CD4-positive, alpha-beta T cell (primary cell): ENCODE measurements at regions not wholly inside any gene's neighbourhood (a gene's known extent, or its start where the extent isn't known, plus 50 kb on each side); places are given as distances from the start of the nearest gene placed in this dataset.

ENCODE experiments used
- ATAC-seq: fragments of 200-7000 bp; cut with Tn5 transposase; one replicate; pipeline ENCODE4 v1.10.0; 2022; ENCODE audit warnings: mild to moderate bottlenecking; ENCODE audit not compliant: poor library complexity
- CTCF ChIA-PET: fragments of 350-600 bp; sonication (Branson Sonifier 250); formaldehyde crosslinking; loops from one replicate; lab custom pipeline; 2021; ENCODE audit warnings: antibody characterized with exemption, inconsistent platforms; lab: Charles Lee
- POLR2A ChIA-PET: fragments of 350-600 bp; sonication (Branson Sonifier 250); formaldehyde crosslinking; loops from one replicate; lab custom pipeline; 2021; ENCODE audit warnings: antibody characterized with exemption, inconsistent platforms; lab: Charles Lee
- DNase-seq, 14 experiments: peaks; one replicate each; pipeline ENCODE4 v3.0.0-alpha.2; 2013 to 2020; ENCODE audit warnings: mixed read lengths in 2 of 14
- H3K27ac ChIP-seq, 2 donors: one replicate each; pipeline versions ENCODE4 v1.5.1 to v1.7.0; 2013; ENCODE audit warnings: low read length in 2 of 2, low read depth in 1 of 2, mild to moderate bottlenecking in 1 of 2
- H3K27me3 ChIP-seq, 2 experiments: 1 replicate in 1 of 2; 2 replicates in 1 of 2; pipeline versions ENCODE4 v1.6.1 to v1.7.0; 2013; ENCODE audit warnings: low read length in 2 of 2, control low read depth in 1 of 2, mild to moderate bottlenecking in 1 of 2, moderate library complexity in 1 of 2; ENCODE audit not compliant: insufficient read depth in 2 of 2, control insufficient read depth in 1 of 2
- H3K36me3 ChIP-seq: one replicate; pipeline ENCODE4 v1.6.1; 2013; ENCODE audit warnings: low read length, control low read depth; ENCODE audit not compliant: insufficient read depth
- H3K4me1 ChIP-seq: one replicate; pipeline ENCODE4 v1.6.1; 2013; ENCODE audit warnings: low read length, control low read depth; ENCODE audit not compliant: insufficient read depth
- H3K4me3 ChIP-seq: one replicate; pipeline ENCODE4 v1.5.1; 2013; ENCODE audit warnings: mild to moderate bottlenecking, low read length, moderate library complexity
- H3K9me3 ChIP-seq, 2 experiments: 1 replicate in 1 of 2; 2 replicates in 1 of 2; pipeline versions ENCODE4 v1.6.1 to v1.7.0; 2013; ENCODE audit warnings: low read length in 2 of 2, mild to moderate bottlenecking in 2 of 2, control low read depth in 1 of 2, moderate library complexity in 1 of 2; ENCODE audit not compliant: control insufficient read depth in 1 of 2, insufficient read depth in 1 of 2
- H3K27ac Mint-ChIP-seq: one replicate; pipeline ENCODE4 v1.8.0; 2020; ENCODE audit warnings: mixed read lengths
- H3K27me3 Mint-ChIP-seq: one replicate; pipeline ENCODE4 v1.8.0; 2021; ENCODE audit warnings: mixed read lengths
- H3K36me3 Mint-ChIP-seq: one replicate; pipeline ENCODE4 v1.8.0; 2021; ENCODE audit warnings: low read depth, mixed read lengths
- H3K4me1 Mint-ChIP-seq: one replicate; pipeline ENCODE4 v1.8.0; 2021; ENCODE audit warnings: low read depth, mixed read lengths
- H3K4me3 Mint-ChIP-seq: one replicate; pipeline ENCODE4 v1.8.0; 2020; ENCODE audit warnings: mild to moderate bottlenecking, mixed read lengths
- H3K9me3 Mint-ChIP-seq: one replicate; pipeline ENCODE4 v1.8.0; 2020; ENCODE audit warnings: mixed read lengths
- CTCF ChIP-seq: fragments of 200-600 bp; IDR thresholded peaks from one replicate; pipeline ENCODE4 v1.8.0; 2022; ENCODE audit warnings: antibody characterized with exemption, mild to moderate bottlenecking
- intact Hi-C, 2 experiments: fragments of 100-400 bp; cut with DNase I in 1 of 2; cut with micrococcal nuclease in 1 of 2; formaldehyde crosslinking; loops; one replicate each; pipeline versions ENCODE4 v1.15.1 to v1.9.0; 2023 to 2025; cut with DNase I, micrococcal nuclease

DNA sequence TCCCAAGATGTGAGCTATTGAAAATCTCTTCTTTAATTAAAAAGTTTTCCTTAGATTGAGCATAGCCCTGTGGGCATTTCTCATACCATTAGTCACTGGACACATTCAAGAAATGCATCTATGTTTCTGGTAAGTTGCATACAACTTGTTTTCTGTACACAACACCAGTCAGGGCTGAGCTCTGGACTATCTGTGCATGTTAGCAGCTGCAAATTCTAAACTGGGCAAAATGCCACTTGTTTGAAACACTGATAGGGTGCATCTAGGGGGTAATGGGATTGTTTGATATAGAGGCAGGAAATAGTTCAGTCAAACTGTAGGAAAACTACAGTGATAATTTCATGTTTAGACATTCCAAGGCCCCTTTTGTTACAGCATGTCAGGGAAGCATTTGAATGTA lies 145.6 kb upstream of the NPY start:
- Histone ChIP-seq H3K27me3 (peaks cover 0 to 2% of the 10 kb centered on the region in 2 experiments), H3K36me3 (no peaks in the 10 kb centered on the region), H3K27ac (no peak overlapping the region), H3K9me3 (no peaks in the 10 kb centered on the region), H3K4me1 (no peaks in the 10 kb centered on the region), H3K4me3 (no peak overlapping the region)
- H3K27ac Mint-ChIP-seq, result no peak overlapping the region
- H3K27me3 Mint-ChIP-seq, result peaks cover 47% of the 10 kb centered on the region
- no peak for DNase-seq
- ChIA-PET CTCF (interaction anchor here (0.8 kb wide), 1 partner anchor 1977 kb away, joined by 3 read pairs; no protein-coding TSS in a partner anchor), POLR2A (no interaction called here)
- intact Hi-C loops, result no loop called here
- TF ChIP-seq CTCF, result no peak
- H3K36me3 Mint-ChIP-seq, result no peaks in the 10 kb centered on the region
- ATAC-seq, result no peak
- no peaks in the 10 kb centered on the region for H3K9me3 Mint-ChIP-seq
- no peaks in the 10 kb centered on the region for H3K4me1 Mint-ChIP-seq
- H3K4me3 Mint-ChIP-seq, result no peak overlapping the region

DNA sequence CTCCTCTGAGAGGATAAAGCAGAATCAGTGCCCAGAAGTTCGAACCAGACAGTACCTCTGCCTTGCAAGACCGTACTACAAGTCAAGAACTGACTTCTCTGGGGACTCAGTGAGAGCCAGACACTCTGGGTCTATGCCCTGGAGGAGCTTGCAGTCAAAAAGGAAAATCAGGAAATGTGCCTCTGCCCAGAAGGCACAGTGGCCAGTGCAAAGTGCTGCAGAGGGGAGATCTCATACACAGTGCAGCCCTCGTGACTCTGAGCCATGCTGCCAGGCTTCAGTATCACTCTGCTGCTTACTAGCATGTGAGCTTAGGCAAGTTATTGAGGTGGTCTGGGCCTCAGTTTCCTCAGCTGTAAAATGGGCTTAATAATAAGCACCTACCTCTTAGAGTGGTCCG lies 144.0 kb upstream of the NPY start:
- H3K27ac Mint-ChIP-seq, result no peak overlapping the region
- H3K27me3 ChIP-seq, result peaks cover 0 to 2% of the 10 kb centered on the region in 2 experiments
- H3K27ac ChIP-seq, result no peak overlapping the region
- no peaks in the 10 kb centered on the region for H3K4me1 ChIP-seq
- no peaks in the 10 kb centered on the region for H3K4me1 Mint-ChIP-seq
- no peak overlapping the region for H3K4me3 ChIP-seq
- DNase-seq (no peak), ATAC-seq (no peak)
- TF ChIP-seq CTCF, result no peak
- CTCF ChIA-PET, result no interaction called here
- intact Hi-C loops, result no loop called here
- POLR2A ChIA-PET, result no interaction called here
- no peaks in the 10 kb centered on the region for H3K9me3 ChIP-seq
- H3K27me3 Mint-ChIP-seq, result peaks cover 59% of the 10 kb centered on the region
- no peak overlapping the region for H3K4me3 Mint-ChIP-seq
- no peaks in the 10 kb centered on the region for H3K9me3 Mint-ChIP-seq
- H3K36me3 ChIP-seq, result no peaks in the 10 kb centered on the region
- H3K36me3 Mint-ChIP-seq, result no peaks in the 10 kb centered on the region

GRCh38 chr7:24141874-24142509 lies 142.0 kb upstream of the NPY start:
- ChIA-PET POLR2A (no interaction called here), CTCF (no interaction called here)
- H3K4me1 ChIP-seq, result no peaks in the 10 kb centered on the region
- no peak overlapping the region for H3K27ac ChIP-seq
- no peaks in the 10 kb centered on the region for H3K9me3 ChIP-seq
- Mint-ChIP-seq H3K4me3 (no peak overlapping the region), H3K36me3 (no peaks in the 10 kb centered on the region), H3K9me3 (no peaks in the 10 kb centered on the region), H3K27ac (no peak overlapping the region), H3K4me1 (no peaks in the 10 kb centered on the region), H3K27me3 (peaks cover 52% of the 10 kb centered on the region)
- no peaks in the 10 kb centered on the region for H3K36me3 ChIP-seq
- ATAC-seq (no peak), DNase-seq (no peak)
- H3K4me3 ChIP-seq, result no peak overlapping the region
- intact Hi-C loops, result no loop called here
- TF ChIP-seq CTCF, result no peak
- peaks cover 0 to 2% of the 10 kb centered on the region in 2 experiments for H3K27me3 ChIP-seq
